ENCODE measurements at regions not wholly inside any gene's neighbourhood (a gene's known extent, or its start where the extent isn't known, plus 50 kb on each side); places are given as distances from the start of the nearest gene placed in this dataset.

- TF ChIP-seq ELF4 (IDR thresholded peaks at IDR 0.05) (no peak), CTBP1 (IDR thresholded peaks at IDR 0.05; ENCODE audit: borderline replicate concordance) (no peak), NFRKB (IDR thresholded peaks at IDR 0.05) (no peak), FOXA1 (IDR thresholded peaks at IDR 0.05) (no peak), HDGF (IDR thresholded peaks at IDR 0.05; ENCODE audit: borderline replicate concordance) (no peak), PKNOX1 (IDR thresholded peaks at IDR 0.05) (no peak), ZNF384 (IDR thresholded peaks at IDR 0.05) (no peak), SP1 (IDR thresholded peaks at IDR 0.05) (no peak), FOXM1 (IDR thresholded peaks at IDR 0.05; ENCODE audit: borderline replicate concordance) (no peak), L3MBTL2 (conservative IDR thresholded peaks at IDR 0.05) (no peak)
These were observed 571.1 kb downstream of the CPS1 start for GRCh38 chr2:211127501-211127900.
